GM19025 (cell line): ENCODE measurements at regions not wholly inside any gene's neighbourhood (a gene's known extent, or its start where the extent isn't known, plus 50 kb on each side); places are given as distances from the start of the nearest gene placed in this dataset.
"Not testable (repeated sequence)": the region's sequence is repeated elsewhere in the genome, so short reads cannot be mapped to it uniquely, and the experiment has no call there.

Experiments used
- ATAC-seq: cut with Tn5 transposase; IDR thresholded peaks from one replicate; pipeline ENCODE4 v1.9.1; 2021; ENCODE audit warnings: mild to moderate bottlenecking, low read depth, moderate library complexity; ENCODE audit not compliant: unreplicated experiment

GRCh38 chr2:88984079-88984478, 292.6 kb downstream of the RPIA start:
- not testable (repeated sequence) for ATAC-seq

GRCh38 chr2:88986721-88987330, 295.4 kb downstream of the RPIA start:
- ATAC-seq: not testable (repeated sequence)

GRCh38 chr2:88988617-88989016, 297.1 kb downstream of the RPIA start:
- not testable (repeated sequence) for ATAC-seq

- ATAC-seq: not testable (repeated sequence)
These were observed 301.3 kb downstream of the RPIA start for GRCh38 chr2:88992819-88993218.

GRCh38 chr2:88994856-88995255, 303.4 kb downstream of the RPIA start:
- not testable (repeated sequence) for ATAC-seq

GRCh38 chr2:88996588-88996987, 305.1 kb downstream of the RPIA start:
- ATAC-seq: not testable (repeated sequence)

GRCh38 chr2:88999365-88999764, 307.9 kb downstream of the RPIA start:
- ATAC-seq: no peak

- no peak for ATAC-seq
These were observed 308.8 kb downstream of the RPIA start for GRCh38 chr2:89000235-89000634.

GRCh38 chr2:89004238-89004637, 312.8 kb downstream of the RPIA start:
- ATAC-seq: not testable (repeated sequence)

GRCh38 chr2:89020566-89020965, 329.1 kb downstream of the RPIA start:
- not testable (repeated sequence) for ATAC-seq

- not testable (repeated sequence) for ATAC-seq
These were observed 334.8 kb downstream of the RPIA start for GRCh38 chr2:89026296-89026695.

- not testable (repeated sequence) for ATAC-seq
These were observed 335.6 kb downstream of the RPIA start for GRCh38 chr2:89027115-89027514.

GRCh38 chr2:89027536-89027935, 336.1 kb downstream of the RPIA start:
- not testable (repeated sequence) for ATAC-seq

- ATAC-seq: not testable (repeated sequence)
These were observed 337.8 kb downstream of the RPIA start for GRCh38 chr2:89029257-89029656.

- not testable (repeated sequence) for ATAC-seq
These were observed 356.9 kb downstream of the RPIA start for GRCh38 chr2:89048138-89049066.

- not testable (repeated sequence) for ATAC-seq
These were observed 367.1 kb downstream of the RPIA start for GRCh38 chr2:89058616-89059015.

- ATAC-seq: not testable (repeated sequence)
These were observed 369.7 kb downstream of the RPIA start for GRCh38 chr2:89061174-89061573.

- not testable (repeated sequence) for ATAC-seq
These were observed 385.3 kb downstream of the RPIA start for GRCh38 chr2:89076771-89077170.

- ATAC-seq: not testable (repeated sequence)
These were observed 401.4 kb downstream of the RPIA start for GRCh38 chr2:89092911-89093310.

- not testable (repeated sequence) for ATAC-seq
These were observed 403.6 kb downstream of the RPIA start for GRCh38 chr2:89095060-89095459.

GRCh38 chr2:89102587-89102986, 411.1 kb downstream of the RPIA start:
- not testable (repeated sequence) for ATAC-seq
